ENCODE measurements at regions not wholly inside any gene's neighbourhood (a gene's known extent, or its start where the extent isn't known, plus 50 kb on each side); places are given as distances from the start of the nearest gene placed in this dataset.
A peak's percentile ranks its signal among the peaks of the same experiment; 100 is the strongest.
"Not testable (repeated sequence)": the region's sequence is repeated elsewhere in the genome, so short reads cannot be mapped to it uniquely, and the experiment has no call there.

- DNase-seq = peak in 1 of 2 experiments; percentile 58
Observed at GRCh38 chr6:18527836-18528743, 140.9 kb downstream of the RNF144B start.

- no peak for DNase-seq
Observed at GRCh38 chr6:18530201-18530600, 143.1 kb downstream of the RNF144B start.

DNA sequence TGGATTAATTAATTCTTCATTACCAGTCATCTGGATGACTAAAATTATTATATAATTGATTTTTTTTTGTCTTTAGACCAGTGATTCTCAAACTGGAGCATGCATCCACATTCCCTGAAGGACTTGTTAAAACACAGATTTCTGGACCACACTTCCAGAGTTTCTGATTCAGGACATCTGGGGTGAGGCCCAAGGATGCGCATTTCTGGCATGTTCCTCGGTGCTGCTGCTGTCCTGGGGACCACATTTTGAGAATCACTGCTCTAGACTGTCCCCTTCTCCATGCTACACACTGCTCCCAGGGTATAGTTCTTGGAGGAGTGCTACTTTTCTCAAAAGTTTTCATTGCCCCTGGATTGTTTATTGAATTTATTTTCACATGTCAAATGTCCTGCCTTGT, 145.0 kb downstream of the RNF144B start:
- DNase-seq = no peak

- DNase-seq = no peak
Observed at GRCh38 chr6:18533793-18534192, 146.6 kb downstream of the RNF144B start.

DNA sequence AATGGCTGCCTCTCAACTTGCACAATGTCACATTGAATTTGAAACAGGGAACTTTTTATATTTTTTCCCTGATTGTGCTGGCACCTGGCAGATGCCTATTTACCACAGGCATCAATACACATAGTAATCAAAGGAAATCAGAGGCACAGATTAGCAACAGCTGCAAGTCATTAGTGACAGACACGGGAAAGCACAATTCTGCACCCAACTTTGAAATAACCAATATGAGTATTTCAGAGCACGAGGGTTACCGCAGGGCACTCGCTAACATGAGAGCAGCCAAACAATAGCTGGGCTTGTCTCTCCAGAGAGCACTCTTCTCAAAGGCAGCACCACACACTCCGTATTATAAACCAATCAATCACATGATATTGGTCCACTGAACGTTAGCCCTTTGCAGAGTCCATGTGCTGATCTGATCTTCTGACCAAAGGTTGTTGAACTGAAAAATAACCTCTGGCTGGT, 149.5 kb downstream of the RNF144B start:
- DNase-seq = no peak

GRCh38 chr6:18538315-18538714, 151.2 kb downstream of the RNF144B start:
- no peak for DNase-seq

- no peak for DNase-seq
Observed at GRCh38 chr6:18543051-18543450, 155.9 kb downstream of the RNF144B start.

- not testable (repeated sequence) for DNase-seq
Observed at GRCh38 chr6:18545142-18545541, 158.0 kb downstream of the RNF144B start.

GRCh38 chr6:18545726-18546125, 158.6 kb downstream of the RNF144B start:
- no peak for DNase-seq

- DNase-seq = no peak
Observed at GRCh38 chr6:18550119-18550518, 163.0 kb downstream of the RNF144B start.

DNA sequence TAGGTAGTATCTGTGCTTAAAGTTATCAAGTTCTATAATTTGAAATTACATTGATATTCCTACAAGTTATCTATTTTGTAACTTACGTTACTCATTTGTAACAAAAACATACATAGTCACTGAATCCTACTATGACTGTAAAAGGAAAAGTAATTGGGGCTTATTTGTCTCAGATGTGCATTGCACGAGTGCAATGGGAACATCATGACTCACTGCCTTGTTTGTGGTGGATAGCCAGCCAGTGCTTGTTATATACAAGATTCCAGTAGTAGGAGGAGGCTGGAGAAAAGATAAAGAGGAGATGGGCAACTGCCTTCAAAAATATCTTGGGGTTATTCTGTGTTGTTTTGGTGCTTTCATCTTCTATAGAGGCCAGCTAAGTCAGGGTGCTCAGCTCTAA, 164.1 kb downstream of the RNF144B start:
- DNase-seq = no peak

GRCh38 chr6:18555750-18556149, 168.6 kb downstream of the RNF144B start:
- DNase-seq = no peak

DNA sequence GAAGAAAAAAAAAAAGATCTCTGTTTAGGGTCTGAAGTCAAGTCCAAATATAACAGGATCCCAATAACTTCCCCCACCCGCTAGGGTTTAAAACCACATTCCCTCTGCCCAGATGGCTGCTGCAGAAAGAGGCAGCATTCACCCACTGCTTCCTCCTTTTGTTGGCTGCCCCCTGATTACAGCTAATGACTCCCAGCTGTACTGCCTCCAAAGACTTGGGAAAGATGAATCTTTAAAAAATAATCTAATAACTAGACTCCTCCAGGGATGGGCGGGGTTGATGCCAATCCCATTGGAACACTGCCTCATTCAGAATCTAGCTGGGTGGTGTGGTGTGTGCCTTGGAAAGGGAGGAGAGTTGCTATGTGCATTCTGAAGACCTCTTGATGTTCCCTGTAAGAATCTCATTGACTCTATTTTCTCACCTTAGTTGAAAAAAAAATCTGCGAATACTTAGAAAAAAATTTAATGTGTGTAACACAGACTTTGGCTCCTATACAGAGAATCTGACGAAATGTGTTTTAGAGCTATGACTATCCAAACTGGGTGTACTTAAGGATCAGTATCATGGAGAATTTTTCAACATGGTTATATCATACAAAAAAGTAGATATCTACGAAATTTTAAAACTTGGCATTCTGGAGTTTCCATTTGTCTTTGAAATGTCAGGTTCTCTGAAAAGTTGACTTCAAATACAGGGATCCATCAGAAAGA, 174.0 kb downstream of the RNF144B start:
- no peak for DNase-seq

GRCh38 chr6:18562726-18563125, 175.6 kb downstream of the RNF144B start:
- no peak for DNase-seq

- DNase-seq = no peak
Observed at GRCh38 chr6:18564775-18565174, 177.6 kb downstream of the RNF144B start.

GRCh38 chr6:18565231-18565630, 178.1 kb downstream of the RNF144B start:
- no peak for DNase-seq

GRCh38 chr6:18567380-18567779, 180.2 kb downstream of the RNF144B start:
- no peak for DNase-seq

GRCh38 chr6:18577491-18577890, 190.3 kb downstream of the RNF144B start:
- no peak for DNase-seq

GRCh38 chr6:18579166-18579565, 192.0 kb downstream of the RNF144B start:
- no peak for DNase-seq

DNA sequence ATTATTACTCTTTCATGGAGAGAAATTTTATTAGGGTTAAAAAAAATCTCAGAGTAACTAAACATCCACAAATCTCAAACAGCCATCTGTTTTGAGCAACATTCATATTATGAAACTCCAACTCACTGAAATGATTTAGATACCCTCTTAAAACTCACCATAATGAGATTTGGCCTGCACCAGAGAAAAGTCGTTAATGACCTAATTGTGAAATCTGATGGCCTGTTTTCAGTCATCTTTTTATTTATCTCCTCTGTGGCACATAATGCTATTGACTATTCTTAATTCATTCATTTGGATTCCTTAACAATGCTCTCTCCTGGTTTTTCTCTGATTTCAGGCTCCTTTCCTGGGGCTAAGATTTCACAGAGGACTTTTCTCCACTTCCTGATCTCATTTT, 192.7 kb downstream of the RNF144B start:
- DNase-seq = no peak

- no peak for DNase-seq
Observed at GRCh38 chr6:18584372-18584771, 197.2 kb downstream of the RNF144B start.

DNA sequence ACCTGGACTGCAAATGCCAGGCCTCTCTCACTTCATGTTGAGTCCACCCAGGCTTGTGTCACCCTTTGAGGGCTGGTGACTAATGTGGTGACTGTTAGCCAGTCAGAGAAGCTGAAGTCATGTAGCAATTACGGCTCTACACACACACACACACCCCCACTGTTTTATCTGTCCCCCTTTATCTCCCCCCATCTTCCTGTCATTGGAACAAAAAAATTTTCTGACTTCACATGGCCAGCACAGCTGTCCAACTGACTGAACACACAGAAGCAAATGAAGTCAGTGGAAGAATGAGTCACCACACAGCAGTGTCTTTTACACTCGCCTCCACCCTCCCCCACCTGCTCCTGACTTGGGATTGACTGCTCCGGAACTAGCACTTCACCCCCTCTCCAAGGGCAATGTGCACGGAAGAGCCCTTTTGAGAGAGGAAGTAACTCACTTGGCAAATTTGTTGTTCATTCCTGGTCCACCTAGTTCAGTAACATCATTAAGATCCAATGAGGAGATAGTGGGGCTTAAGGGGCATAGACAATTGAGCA, 198.0 kb downstream of the RNF144B start:
- DNase-seq = no peak

DNA sequence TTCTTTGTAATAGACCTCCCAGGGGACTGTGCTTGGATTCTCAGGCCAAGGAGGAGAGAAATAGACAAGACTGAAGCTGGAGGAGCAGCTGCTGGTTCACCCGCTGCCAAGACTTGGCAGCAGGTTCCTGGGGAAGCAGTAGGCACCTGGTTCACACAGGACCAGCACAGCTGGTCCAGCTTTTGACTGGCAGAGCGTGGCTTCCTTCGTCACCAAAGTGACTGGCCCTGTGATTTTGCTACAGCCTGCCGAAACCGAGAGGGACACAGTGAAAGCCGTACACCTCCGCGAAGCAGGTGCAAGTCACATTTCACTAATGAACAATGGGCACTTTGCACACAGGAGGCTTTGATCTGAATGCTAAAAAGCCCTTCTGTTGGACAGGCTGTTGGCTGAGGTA, 199.0 kb downstream of the RNF144B start:
- no peak for DNase-seq
